ENCODE measurements at regions not wholly inside any gene's neighbourhood (a gene's known extent, or its start where the extent isn't known, plus 50 kb on each side); places are given as distances from the start of the nearest gene placed in this dataset.

- POLR2A ChIA-PET = no interaction called here
- TF ChIP-seq, protein P1, sequence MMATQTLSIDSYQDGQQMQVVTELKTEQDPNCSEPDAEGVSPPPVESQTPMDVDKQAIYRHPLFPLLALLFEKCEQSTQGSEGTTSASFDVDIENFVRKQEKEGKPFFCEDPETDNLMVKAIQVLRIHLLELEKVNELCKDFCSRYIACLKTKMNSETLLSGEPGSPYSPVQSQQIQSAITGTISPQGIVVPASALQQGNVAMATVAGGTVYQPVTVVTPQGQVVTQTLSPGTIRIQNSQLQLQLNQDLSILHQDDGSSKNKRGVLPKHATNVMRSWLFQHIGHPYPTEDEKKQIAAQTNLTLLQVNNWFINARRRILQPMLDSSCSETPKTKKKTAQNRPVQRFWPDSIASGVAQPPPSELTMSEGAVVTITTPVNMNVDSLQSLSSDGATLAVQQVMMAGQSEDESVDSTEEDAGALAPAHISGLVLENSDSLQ (IDR thresholded peaks at IDR 0.05) = no peak
- TF ChIP-seq LEF1 (IDR thresholded peaks at IDR 0.05; ENCODE audit: borderline replicate concordance) = no peak
- TF ChIP-seq ZNF384 (IDR thresholded peaks at IDR 0.05) = no peak
- TF ChIP-seq NFRKB (IDR thresholded peaks at IDR 0.05) = no peak
- TF ChIP-seq BHLHE40 (IDR thresholded peaks at IDR 0.05; ENCODE audit: borderline replicate concordance) = no peak
- TF ChIP-seq FOXA1 (IDR thresholded peaks at IDR 0.05) = no peak
- no peak for TF ChIP-seq ARNT (IDR thresholded peaks at IDR 0.05)
- TF ChIP-seq SP1 (IDR thresholded peaks at IDR 0.05) = no peak
- no peak for TF ChIP-seq FOXM1 (IDR thresholded peaks at IDR 0.05; ENCODE audit: borderline replicate concordance)
- TF ChIP-seq ELF4 (IDR thresholded peaks at IDR 0.05) = no peak
- no peak for DNase-seq (ENCODE audit: extremely low spot score)
- CTCF ChIA-PET = no interaction called here
Measured at GRCh38 chr9:16315720-16316119, 554.8 kb downstream of the BNC2 start.

GRCh38 chr9:16316456-16316855 lies 554.0 kb downstream of the BNC2 start:
- ChIA-PET CTCF (no interaction called here), POLR2A (no interaction called here)
- TF ChIP-seq FOXM1 (IDR thresholded peaks at IDR 0.05; ENCODE audit: borderline replicate concordance) = no peak
- no peak for TF ChIP-seq L3MBTL2 (conservative IDR thresholded peaks at IDR 0.05)
- no peak for TF ChIP-seq FOXA1 (IDR thresholded peaks at IDR 0.05)
- TF ChIP-seq TARDBP (IDR thresholded peaks at IDR 0.05) = no peak
- TF ChIP-seq NFRKB (IDR thresholded peaks at IDR 0.05) = no peak
- no peak for TF ChIP-seq LEF1 (IDR thresholded peaks at IDR 0.05; ENCODE audit: borderline replicate concordance)
- TF ChIP-seq HDGF (IDR thresholded peaks at IDR 0.05; ENCODE audit: borderline replicate concordance) = no peak
- no peak for DNase-seq (ENCODE audit: extremely low spot score)

DNA sequence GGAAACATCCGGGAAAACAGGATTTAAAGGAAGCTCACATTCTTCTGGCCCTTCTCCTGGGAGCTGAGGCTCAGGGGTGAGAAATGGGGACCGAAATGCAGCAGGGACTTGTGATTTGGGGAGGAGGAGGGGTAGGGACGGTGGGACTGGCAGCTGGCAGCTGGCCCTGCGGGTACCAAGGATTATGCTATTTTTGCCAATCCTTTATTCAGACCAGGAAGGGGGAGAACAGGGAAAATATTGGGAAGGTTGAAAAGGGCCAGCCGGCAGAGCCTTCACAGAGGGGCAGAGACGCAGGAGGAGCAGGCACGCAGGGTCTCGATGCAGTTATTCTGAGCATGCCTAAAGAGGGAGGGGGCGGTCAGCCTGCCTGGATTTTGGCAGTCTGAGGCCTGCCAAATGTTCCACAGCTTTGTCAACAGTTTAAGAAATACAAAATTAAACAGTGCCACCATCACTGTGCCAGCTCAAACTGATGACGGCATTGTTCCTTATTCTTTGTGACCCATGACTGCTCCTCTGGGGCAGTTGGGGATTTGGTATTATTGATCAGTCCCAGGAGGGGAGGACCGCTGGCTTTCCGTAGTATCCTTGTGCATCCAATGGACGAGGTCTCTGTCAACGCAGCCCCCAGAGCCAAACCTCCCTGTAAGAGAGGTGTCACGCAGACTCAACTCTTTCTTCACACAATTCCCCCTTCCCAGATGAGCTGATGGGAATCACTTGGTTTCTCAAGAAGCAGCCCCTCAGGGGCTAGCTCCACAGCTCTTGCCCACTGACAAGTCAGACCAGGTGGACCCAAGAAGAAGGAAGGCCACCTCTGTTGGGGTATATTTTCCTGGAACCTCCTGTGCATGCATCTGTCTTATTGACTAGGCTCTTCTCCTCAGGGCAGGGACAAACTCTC lies 553.3 kb downstream of the BNC2 start:
- ChIA-PET CTCF (no interaction called here), POLR2A (no interaction called here)
- no peak for DNase-seq (ENCODE audit: extremely low spot score)

GRCh38 chr9:16318516-16319060 lies 551.9 kb downstream of the BNC2 start:
- TF ChIP-seq ELF4 (IDR thresholded peaks at IDR 0.05) (no peak), TARDBP (IDR thresholded peaks at IDR 0.05) (no peak), FOXA1 (IDR thresholded peaks at IDR 0.05) (no peak), ZNF384 (IDR thresholded peaks at IDR 0.05) (no peak), BHLHE40 (IDR thresholded peaks at IDR 0.05; ENCODE audit: borderline replicate concordance) (no peak), HDGF (IDR thresholded peaks at IDR 0.05; ENCODE audit: borderline replicate concordance) (no peak)
- POLR2A ChIA-PET = no interaction called here
- CTCF ChIA-PET = no interaction called here
- no peak for DNase-seq (ENCODE audit: extremely low spot score)

More for the DNA sequence above, 553.3 kb downstream of the BNC2 start:
- TF ChIP-seq ZNF384 (IDR thresholded peaks at IDR 0.05) (no peak), CTBP1 (IDR thresholded peaks at IDR 0.05; ENCODE audit: borderline replicate concordance) (no peak), SUZ12 (IDR thresholded peaks at IDR 0.05) (no peak), SP1 (IDR thresholded peaks at IDR 0.05) (no peak), FOXM1 (IDR thresholded peaks at IDR 0.05; ENCODE audit: borderline replicate concordance) (no peak), NFRKB (IDR thresholded peaks at IDR 0.05) (no peak), LEF1 (IDR thresholded peaks at IDR 0.05; ENCODE audit: borderline replicate concordance) (no peak), ARNT (IDR thresholded peaks at IDR 0.05) (no peak), FOXK2 (IDR thresholded peaks at IDR 0.05) (no peak), L3MBTL2 (conservative IDR thresholded peaks at IDR 0.05) (no peak)
- TF ChIP-seq, protein P1 (IDR thresholded peaks at IDR 0.05) = no peak

DNA sequence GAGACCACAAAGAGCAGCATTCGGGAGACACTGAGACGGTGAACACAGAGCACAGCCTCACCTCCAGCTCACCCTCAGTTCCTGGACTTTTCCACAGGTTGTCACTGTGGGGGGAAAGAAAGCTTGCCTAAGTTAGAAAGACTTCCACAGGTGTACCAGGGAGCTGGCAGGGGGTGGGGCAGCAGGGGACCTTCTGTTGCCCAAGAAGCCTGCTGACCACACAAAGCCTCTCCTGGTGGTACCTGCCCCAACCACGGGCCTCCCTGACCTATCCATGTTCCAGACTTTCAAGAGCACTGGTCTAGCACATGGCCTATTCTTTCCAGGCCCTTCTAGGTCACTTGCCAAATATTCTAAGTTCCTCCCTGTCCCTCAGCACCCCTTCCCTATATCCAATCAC lies 550.8 kb downstream of the BNC2 start:
- POLR2A ChIA-PET = interaction anchor here (1.7 kb wide), 1 partner anchor 22 kb away, joined by 3 read pairs; no protein-coding TSS in a partner anchor
- TF ChIP-seq FOXM1 (IDR thresholded peaks at IDR 0.05; ENCODE audit: borderline replicate concordance) (no peak), LEF1 (IDR thresholded peaks at IDR 0.05; ENCODE audit: borderline replicate concordance) (no peak), BHLHE40 (IDR thresholded peaks at IDR 0.05; ENCODE audit: borderline replicate concordance) (no peak), HDGF (IDR thresholded peaks at IDR 0.05; ENCODE audit: borderline replicate concordance) (no peak), FOXA1 (IDR thresholded peaks at IDR 0.05) (no peak), CTBP1 (IDR thresholded peaks at IDR 0.05; ENCODE audit: borderline replicate concordance) (no peak), SP1 (IDR thresholded peaks at IDR 0.05) (no peak), ELF4 (IDR thresholded peaks at IDR 0.05) (no peak), L3MBTL2 (conservative IDR thresholded peaks at IDR 0.05) (no peak), SUZ12 (IDR thresholded peaks at IDR 0.05) (no peak), ARNT (IDR thresholded peaks at IDR 0.05) (no peak), TARDBP (IDR thresholded peaks at IDR 0.05) (no peak), NFRKB (IDR thresholded peaks at IDR 0.05) (no peak), ZNF384 (IDR thresholded peaks at IDR 0.05) (no peak), FOXK2 (IDR thresholded peaks at IDR 0.05) (no peak)
- TF ChIP-seq, protein P1 (IDR thresholded peaks at IDR 0.05) = no peak
- CTCF ChIA-PET = no interaction called here
- DNase-seq (ENCODE audit: extremely low spot score) = no peak

DNA sequence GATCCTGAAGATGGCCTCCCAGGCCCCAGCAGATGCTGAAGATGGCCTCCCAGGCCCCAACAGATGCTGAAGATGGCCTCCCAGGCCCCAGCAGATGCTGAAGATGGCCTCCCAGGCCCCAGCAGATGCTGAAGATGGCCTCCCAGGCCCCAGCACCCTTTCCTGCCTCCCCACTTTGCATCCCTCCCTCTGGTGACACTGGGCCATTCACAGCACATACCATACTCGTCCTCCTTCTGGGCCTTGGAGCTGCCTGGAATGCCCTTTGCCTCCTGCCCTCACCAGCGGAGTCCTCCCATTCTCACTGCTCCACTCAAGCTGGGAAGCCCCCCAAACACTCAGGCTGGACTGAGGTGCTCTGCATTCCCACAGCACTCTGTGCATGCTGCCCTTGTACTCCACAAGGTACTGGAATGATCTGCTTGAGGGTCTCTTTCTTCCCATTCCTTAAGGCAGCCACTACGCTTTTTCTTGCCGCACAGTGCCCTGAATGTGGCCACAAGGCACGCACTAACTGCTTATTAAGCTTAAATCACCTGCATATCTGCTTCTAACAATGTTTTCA lies 550.0 kb downstream of the BNC2 start:
- ChIA-PET CTCF (no interaction called here), POLR2A (interaction anchor here (1.7 kb wide), 1 partner anchor 21 kb away, joined by 3 read pairs; no protein-coding TSS in a partner anchor)
- no peak for DNase-seq (ENCODE audit: extremely low spot score)
- TF ChIP-seq CTBP1 (IDR thresholded peaks at IDR 0.05; ENCODE audit: borderline replicate concordance) (no peak), LEF1 (IDR thresholded peaks at IDR 0.05; ENCODE audit: borderline replicate concordance) (no peak), SP1 (IDR thresholded peaks at IDR 0.05) (no peak), ELF4 (IDR thresholded peaks at IDR 0.05) (no peak), L3MBTL2 (conservative IDR thresholded peaks at IDR 0.05) (no peak), SUZ12 (IDR thresholded peaks at IDR 0.05) (no peak), HDGF (IDR thresholded peaks at IDR 0.05; ENCODE audit: borderline replicate concordance) (no peak), FOXK2 (IDR thresholded peaks at IDR 0.05) (no peak), NFRKB (IDR thresholded peaks at IDR 0.05) (no peak), FOXM1 (IDR thresholded peaks at IDR 0.05; ENCODE audit: borderline replicate concordance) (no peak), ARNT (IDR thresholded peaks at IDR 0.05) (no peak), BHLHE40 (IDR thresholded peaks at IDR 0.05; ENCODE audit: borderline replicate concordance) (no peak)
